CD4-positive, alpha-beta T cell treated with Interleukin-12 subunit alpha and Interleukin-12 subunit beta, for 1 hour (primary cell): ENCODE measurements at regions not wholly inside any gene's neighbourhood (a gene's known extent, or its start where the extent isn't known, plus 50 kb on each side); places are given as distances from the start of the nearest gene placed in this dataset.

ENCODE experiments used
- DNase-seq: peaks from one replicate; pipeline ENCODE4 v3.0.0-alpha.2; 2020

DNA sequence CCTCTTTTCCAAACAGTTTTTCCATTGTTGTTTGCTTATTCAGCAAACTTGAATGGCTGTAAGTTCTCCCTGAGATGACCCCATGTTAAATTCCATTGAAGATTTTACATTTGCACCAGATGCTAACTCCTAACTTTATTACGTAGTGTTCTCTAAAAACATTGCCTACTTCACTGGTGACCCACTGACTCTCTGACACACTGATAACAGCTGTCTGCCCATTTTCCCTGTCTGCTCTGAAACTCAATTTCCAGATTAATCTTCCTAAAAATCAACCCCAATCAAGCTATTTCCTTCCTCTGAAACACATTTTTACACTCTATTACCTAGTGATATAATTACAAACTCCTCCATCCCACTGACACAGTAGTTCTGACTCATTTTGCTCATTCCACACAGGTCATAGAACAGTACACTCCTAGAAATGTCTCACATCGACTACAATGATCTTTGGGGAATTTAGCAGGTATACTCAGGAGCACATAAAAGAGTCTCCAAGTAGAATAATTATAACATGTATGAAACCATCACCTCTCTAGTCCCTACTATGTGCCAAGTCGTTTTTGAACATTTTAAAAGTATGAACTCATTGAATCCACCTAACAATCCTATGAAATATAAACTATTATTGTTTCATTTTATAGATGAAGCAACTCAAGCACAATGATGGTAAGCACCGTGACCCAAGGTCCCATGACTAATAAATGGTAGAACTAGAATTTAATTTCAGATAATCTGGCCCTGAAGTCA is 210.9 kb downstream of the SLIT2 start:
- DNase-seq = no peak

- no peak for DNase-seq
These were observed 211.4 kb downstream of the SLIT2 start for GRCh38 chr4:20463176-20463430.

GRCh38 chr4:20464381-20464780 is 212.7 kb downstream of the SLIT2 start:
- no peak for DNase-seq

GRCh38 chr4:20474119-20474518 is 222.4 kb downstream of the SLIT2 start:
- DNase-seq = no peak

DNA sequence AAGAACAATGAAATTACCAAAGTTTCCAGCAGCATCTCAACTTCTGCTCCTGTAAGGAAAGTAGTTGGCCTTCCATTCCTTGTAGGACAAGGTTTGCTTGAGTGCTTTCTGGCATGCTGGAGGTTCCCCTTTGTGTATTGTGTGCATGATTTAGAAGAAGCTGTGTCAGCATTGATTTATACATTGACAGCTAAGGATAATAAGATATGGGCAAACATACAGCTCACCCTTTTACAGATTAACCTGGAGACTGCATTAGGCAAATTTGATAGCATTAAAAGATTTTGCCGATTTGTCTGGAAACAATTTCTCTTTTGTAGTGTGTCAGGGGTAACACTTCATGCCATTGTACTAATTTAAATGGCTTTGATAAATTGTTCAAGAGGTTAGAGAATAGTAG is 221.8 kb upstream of the PACRGL start:
- no peak for DNase-seq

- DNase-seq = no peak
These were observed 219.9 kb upstream of the PACRGL start for GRCh38 chr4:20480165-20480947.

- DNase-seq = no peak
These were observed 216.8 kb upstream of the PACRGL start for GRCh38 chr4:20483416-20483815.

DNA sequence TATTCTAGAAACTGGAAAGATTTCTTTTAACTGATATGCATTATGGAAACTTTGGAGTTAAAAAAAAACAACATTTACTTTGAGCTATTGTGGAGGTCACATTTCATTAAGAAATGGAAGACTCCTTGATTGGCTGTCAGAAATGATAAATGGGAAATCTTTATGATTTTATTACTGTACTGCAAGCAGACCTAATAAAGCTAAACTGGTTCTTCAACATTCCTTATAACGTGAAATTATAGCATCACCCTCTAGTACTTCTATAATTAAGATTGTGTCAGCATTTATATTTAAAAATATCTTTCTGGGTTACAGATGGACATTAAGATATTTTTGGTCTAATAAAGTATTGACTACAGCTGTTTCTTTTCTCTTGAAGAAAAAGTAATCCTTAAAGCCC is 213.8 kb upstream of the PACRGL start:
- no peak for DNase-seq

DNA sequence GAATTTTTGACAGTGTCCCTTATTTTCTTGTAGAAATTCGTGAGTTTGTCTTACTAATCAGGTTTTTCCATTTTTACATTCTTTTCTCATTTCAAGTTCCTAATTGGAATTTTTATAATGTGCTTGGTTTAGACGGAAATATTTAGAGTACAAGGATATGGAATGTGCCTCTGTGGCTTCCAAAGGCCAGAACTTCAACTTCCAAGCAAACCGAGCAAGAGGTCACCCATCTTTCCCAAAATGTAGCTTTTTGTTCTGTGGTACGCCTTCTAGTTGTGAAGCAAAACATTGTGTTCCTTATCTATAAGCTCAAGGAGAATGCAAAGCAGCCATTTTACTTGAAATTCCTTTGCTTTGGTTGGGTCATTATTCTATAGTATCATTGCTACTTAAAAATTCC is 212.8 kb upstream of the PACRGL start:
- no peak for DNase-seq

DNA sequence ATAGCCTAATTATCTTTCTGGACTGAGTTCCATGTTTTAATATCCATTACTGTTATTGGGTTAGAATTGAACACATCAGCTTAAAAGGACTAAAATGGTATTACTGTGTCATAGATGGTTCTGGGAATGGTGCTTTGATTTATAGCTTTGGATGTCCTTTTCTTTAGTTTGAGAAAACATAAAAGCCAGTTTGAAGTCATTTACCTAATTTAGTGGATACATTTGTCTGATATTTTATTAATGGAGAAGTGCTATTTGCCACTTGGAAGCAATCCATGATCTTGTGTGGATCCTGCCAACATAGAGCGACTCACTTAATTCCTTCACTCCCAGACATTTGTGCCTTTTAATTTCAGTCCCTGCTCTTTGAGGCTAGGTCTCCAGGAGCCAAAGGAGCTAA is 212.4 kb upstream of the PACRGL start:
- no peak for DNase-seq

GRCh38 chr4:20490734-20491133 is 209.5 kb upstream of the PACRGL start:
- DNase-seq = no peak

DNA sequence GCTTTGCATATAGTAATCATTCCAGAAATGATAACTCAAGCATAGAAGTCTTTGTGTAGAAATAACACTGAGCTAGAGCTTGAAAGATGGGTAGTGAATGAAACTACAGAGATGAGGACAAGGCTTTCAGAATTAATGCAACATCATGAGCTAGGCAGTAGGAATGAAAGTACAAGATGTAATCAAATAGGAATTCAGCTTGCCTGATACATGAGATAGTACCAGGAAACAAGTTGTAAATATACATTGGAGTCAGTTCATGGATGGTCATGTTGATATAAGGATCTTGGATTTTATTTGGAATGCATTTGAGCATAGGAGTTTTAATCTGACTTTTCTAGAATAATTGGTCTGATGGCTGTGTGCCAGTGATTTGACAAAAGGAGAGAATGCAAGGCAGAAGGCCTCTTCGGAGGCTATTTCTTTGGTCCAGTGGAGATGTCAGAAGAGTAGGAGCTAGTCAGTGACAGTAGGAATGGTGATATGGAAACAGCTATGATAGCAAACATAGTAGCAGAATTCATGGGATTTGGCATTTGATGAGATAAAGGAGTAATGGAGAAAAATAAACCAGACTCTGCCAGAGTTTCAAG is 206.4 kb upstream of the PACRGL start:
- DNase-seq = no peak

GRCh38 chr4:20496068-20496467 is 204.2 kb upstream of the PACRGL start:
- DNase-seq = no peak

DNA sequence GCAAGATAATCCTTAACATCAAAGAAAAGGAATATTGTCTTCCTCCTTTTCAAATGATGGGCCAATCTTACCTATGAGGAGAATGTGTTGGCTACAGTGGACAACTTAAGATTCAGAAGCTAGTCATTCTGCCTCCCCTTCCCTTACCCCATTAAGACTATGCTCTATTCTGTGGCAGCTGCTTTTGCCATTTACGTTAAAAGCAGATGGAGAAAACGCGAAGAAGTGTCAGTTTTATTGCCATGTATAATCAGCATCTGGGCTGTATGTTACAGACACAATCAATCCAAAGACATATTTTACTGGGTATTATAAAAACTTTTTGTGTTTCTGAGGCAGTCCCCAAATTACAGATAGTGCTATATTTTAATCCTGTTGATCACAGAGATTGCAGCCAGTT is 196.1 kb upstream of the PACRGL start:
- DNase-seq = no peak

GRCh38 chr4:20505927-20506326 is 194.3 kb upstream of the PACRGL start:
- no peak for DNase-seq

DNA sequence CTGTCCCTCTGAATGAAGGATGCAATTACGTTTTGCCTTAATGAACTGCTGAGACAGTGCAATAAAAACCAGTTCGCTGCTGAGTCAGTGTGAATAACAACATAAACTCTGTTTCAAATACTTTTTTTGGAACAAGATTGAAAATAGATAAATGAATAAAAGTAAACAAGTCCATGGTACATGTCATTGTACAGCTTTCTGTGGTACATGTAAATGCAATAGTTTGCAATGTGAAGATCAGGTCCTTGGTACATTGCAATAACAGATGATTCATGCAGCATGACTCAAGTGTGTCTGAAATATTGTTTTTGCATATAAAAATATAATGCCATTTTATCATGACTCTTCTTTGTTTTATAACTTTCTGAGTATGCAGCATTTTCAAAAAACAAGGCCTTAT is 193.4 kb upstream of the PACRGL start:
- no peak for DNase-seq

DNA sequence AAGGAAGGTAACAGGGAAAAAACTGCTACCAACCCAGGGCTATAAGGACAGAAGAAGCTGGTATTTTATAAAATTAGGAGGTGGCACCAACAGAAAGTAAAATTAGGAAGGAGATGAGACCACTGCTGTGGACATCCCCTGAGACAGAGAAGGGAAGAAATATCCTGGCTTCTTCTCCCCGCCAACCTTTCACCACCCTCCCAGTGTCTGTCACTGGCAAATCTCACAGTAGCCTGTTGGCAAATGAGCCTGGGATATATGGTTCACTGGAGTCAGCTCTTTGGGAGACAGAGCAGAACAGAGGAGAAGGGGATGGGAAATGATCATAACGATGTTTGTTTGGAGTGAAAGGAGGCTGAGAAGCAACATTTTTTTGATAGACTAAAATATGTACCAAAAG is 190.9 kb upstream of the PACRGL start:
- no peak for DNase-seq

- DNase-seq = no peak
These were observed 188.0 kb upstream of the PACRGL start for GRCh38 chr4:20512033-20512792.

DNA sequence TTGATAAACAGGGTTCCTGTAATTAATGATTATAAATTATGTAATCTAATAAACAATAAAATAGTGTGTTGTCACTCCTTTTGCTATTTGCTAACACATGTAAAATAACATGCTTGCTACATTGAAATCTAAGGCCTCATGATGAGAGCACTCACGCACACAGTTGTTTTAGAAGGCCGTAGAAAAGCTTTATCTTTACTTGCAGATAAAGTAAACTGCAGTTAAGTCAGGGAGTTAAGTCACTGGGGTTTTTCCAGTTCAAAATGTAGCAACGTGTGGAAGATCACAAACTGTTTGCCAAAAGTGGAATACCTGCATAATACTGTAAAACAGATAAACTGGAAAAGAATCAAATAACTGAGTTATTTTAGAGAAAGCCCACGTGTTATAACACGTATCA is 187.3 kb upstream of the PACRGL start:
- no peak for DNase-seq

GRCh38 chr4:20520901-20521300 is 179.4 kb upstream of the PACRGL start:
- DNase-seq = no peak

- DNase-seq = no peak
These were observed 171.8 kb upstream of the PACRGL start for GRCh38 chr4:20528508-20528907.

- DNase-seq = no peak
These were observed 170.6 kb upstream of the PACRGL start for GRCh38 chr4:20529691-20530090.

DNA sequence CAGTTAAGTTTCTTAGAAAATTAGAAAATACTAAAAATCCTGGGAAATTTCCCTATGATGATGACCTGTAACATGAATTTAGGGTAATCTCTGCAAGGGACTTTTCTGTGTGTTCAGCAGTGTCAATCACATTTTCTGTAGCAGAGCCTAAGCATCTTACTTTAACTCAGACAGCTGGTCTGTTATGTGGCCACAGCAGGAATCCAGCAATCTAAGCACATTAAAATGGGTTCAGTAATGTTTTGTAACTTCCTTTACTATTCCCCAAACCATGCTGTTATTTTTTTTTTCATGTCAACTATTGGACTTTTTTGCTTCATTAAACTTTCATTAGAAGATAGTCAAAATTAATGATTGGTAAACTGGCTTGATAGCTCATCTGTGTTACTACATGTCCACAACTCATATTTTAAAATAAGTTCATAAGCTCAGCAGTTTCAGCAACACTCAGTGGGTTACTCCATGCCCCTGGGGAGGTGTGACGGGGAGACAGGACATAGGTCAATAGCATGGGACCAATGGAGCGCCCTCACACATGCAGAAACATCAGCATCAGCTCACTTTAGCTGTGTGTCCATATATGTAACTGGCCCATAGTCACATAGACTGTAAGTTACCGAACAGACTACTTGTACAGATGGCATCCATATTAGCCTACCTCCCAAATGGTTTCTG is 168.0 kb upstream of the PACRGL start:
- DNase-seq = no peak
